Common myeloid progenitor, CD34-positive (primary cell): ENCODE measurements at regions not wholly inside any gene's neighbourhood (a gene's known extent, or its start where the extent isn't known, plus 50 kb on each side); places are given as distances from the start of the nearest gene placed in this dataset.
A peak's percentile ranks its signal among the peaks of the same experiment; 100 is the strongest.

Source experiments
- CTCF ChIA-PET: fragments of 350-600 bp; sonication (Branson Sonifier 250); formaldehyde crosslinking; loops from one replicate; lab custom pipeline; 2021; ENCODE audit warnings: antibody characterized with exemption; lab: Charles Lee
- POLR2A ChIA-PET: fragments of 350-600 bp; sonication (Branson Sonifier 250); formaldehyde crosslinking; loops from one replicate; lab custom pipeline; 2021; ENCODE audit warnings: antibody characterized with exemption; lab: Charles Lee
- DNase-seq, 3 donors: peaks; one replicate each; pipeline versions ENCODE4 v3.0.0 to v3.0.0-alpha.2; 2013
- H3K27ac ChIP-seq, 2 experiments: 1 replicate in 1 of 2; 2 replicates in 1 of 2; pipeline ENCODE4 v1.7.0; 2013; ENCODE audit warnings: inconsistent platforms in 2 of 2, low read length in 2 of 2, mild to moderate bottlenecking in 2 of 2, low read depth in 1 of 2, moderate library complexity in 1 of 2; ENCODE audit not compliant: severe bottlenecking in 2 of 2, insufficient read depth in 1 of 2, poor library complexity in 1 of 2
- H3K27me3 ChIP-seq, 5 experiments: replicated peaks in 2 of 5; 1 replicate in 3 of 5; 2 replicates in 2 of 5; pipeline versions ENCODE4 v1.6.1 to v1.7.0; 2013; ENCODE audit warnings: low read length in 4 of 5, mild to moderate bottlenecking in 2 of 5, moderate library complexity in 2 of 5, inconsistent platforms in 1 of 5; ENCODE audit not compliant: insufficient read depth in 5 of 5, control insufficient read depth in 4 of 5
- H3K36me3 ChIP-seq, 4 experiments: 1 replicate in 2 of 4; 2 replicates in 2 of 4; pipeline versions ENCODE4 v1.6.1 to v1.7.0; 2013; ENCODE audit warnings: low read length in 3 of 4, control low read depth in 1 of 4, mild to moderate bottlenecking in 1 of 4; ENCODE audit not compliant: control insufficient read depth in 4 of 4, insufficient read depth in 4 of 4
- H3K4me1 ChIP-seq, 4 experiments: 1 replicate in 3 of 4; 2 replicates in 1 of 4; pipeline versions ENCODE4 v1.6.1 to v1.7.1; 2013; ENCODE audit warnings: low read length in 3 of 4, mild to moderate bottlenecking in 3 of 4, control low read depth in 1 of 4, inconsistent platforms in 1 of 4, moderate library complexity in 1 of 4; ENCODE audit not compliant: control insufficient read depth in 4 of 4, insufficient read depth in 4 of 4; ENCODE audit errors: control extremely low read depth in 1 of 4
- H3K4me3 ChIP-seq, 7 experiments: 1 replicate in 4 of 7; 2 replicates in 3 of 7; pipeline versions ENCODE4 v1.5.1 to v1.7.0; 2013; ENCODE audit warnings: mild to moderate bottlenecking in 7 of 7, low read length in 6 of 7, moderate library complexity in 6 of 7, inconsistent platforms in 2 of 7, low read depth in 2 of 7, control low read depth in 1 of 7; ENCODE audit not compliant: insufficient read depth in 4 of 7, control insufficient read depth in 1 of 7; ENCODE audit errors: extremely low read depth in 1 of 7
- H3K9me3 ChIP-seq, 5 experiments: 1 replicate in 4 of 5; 2 replicates in 1 of 5; pipeline versions ENCODE4 v1.6.1 to v1.7.1; 2013; ENCODE audit warnings: low read length in 4 of 5, mild to moderate bottlenecking in 2 of 5, inconsistent platforms in 1 of 5, low read depth in 1 of 5, moderate library complexity in 1 of 5; ENCODE audit not compliant: control insufficient read depth in 4 of 5, insufficient read depth in 2 of 5; ENCODE audit errors: control extremely low read depth in 1 of 5
- WGBS: methylation state at CpG from one replicate; pipeline ENCODE4 v1.1.5; 2013; ENCODE audit not compliant: insufficient coverage; 5-methylcytosine and 5-hydroxymethylcytosine counted together

DNA sequence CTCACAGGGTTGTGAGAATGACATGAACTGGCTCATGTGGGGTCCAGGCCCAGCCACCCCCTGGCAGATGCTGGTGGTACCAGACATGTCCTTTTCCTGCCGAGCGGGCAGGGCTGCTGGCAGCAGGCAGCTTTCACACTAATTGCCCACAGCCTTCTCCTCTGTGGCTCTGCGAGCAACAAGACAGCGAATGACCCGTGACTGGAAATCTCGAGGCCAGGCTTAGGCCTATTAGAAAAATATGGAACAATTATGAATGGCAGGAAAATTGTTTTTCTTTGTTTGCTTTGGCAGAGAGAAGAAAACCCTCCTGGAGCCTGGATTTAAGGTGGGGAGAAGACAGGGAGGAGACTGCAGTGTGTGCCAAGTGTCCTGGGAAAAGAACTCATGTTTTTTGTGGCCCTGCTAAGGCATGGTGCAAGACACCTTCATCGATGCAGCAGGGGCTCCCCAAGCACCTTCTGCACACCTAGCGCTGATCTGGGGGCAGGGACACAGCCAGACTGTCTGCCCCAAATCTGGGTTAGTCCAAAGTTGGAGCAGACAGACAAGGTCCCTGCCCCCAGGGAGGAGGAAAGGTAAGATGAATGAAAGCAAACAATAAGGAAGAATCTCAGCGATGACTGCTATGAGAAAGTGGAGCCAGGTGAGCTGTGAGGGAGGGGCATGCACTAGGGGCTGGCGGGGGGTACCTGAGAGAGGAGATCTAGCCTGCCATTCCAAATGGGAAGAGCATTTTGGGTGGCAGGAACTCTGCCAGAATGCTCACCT, 193.8 kb upstream of the TLE3 start:
- no peak overlapping the region for H3K27ac ChIP-seq
- ChIA-PET POLR2A (no interaction called here), CTCF (no interaction called here)
- no peaks in the 10 kb centered on the region for H3K9me3 ChIP-seq
- WGBS, result 95% methylated on average over 6 of the region's 10 CpGs
- DNase-seq, result no peak
- no peaks in the 10 kb centered on the region for H3K36me3 ChIP-seq
- no peaks in the 10 kb centered on the region for H3K27me3 ChIP-seq
- H3K4me3 ChIP-seq, result no peak overlapping the region
- no peaks in the 10 kb centered on the region for H3K4me1 ChIP-seq

GRCh38 chr15:70290708-70291107, 193.0 kb upstream of the TLE3 start:
- POLR2A ChIA-PET, result no interaction called here
- no peak overlapping the region for H3K4me3 ChIP-seq
- no peaks in the 10 kb centered on the region for H3K27me3 ChIP-seq
- H3K36me3 ChIP-seq, result no peaks in the 10 kb centered on the region
- CTCF ChIA-PET, result no interaction called here
- no peak overlapping the region for H3K27ac ChIP-seq
- no peaks in the 10 kb centered on the region for H3K9me3 ChIP-seq
- WGBS, result 98% methylated on average over 6 of the region's 6 CpGs
- no peak for DNase-seq
- no peaks in the 10 kb centered on the region for H3K4me1 ChIP-seq

GRCh38 chr15:70289191-70289955, 191.7 kb upstream of the TLE3 start:
- no peaks in the 10 kb centered on the region for H3K9me3 ChIP-seq
- 70% methylated on average over 8 of the region's 8 CpGs for WGBS
- H3K36me3 ChIP-seq, result no peaks in the 10 kb centered on the region
- CTCF ChIA-PET, result no interaction called here
- H3K27me3 ChIP-seq, result no peaks in the 10 kb centered on the region
- no peak overlapping the region for H3K27ac ChIP-seq
- no peaks in the 10 kb centered on the region for H3K4me1 ChIP-seq
- H3K4me3 ChIP-seq, result no peak overlapping the region
- DNase-seq, result no peak
- POLR2A ChIA-PET, result no interaction called here

GRCh38 chr15:70286113-70286806, 188.5 kb upstream of the TLE3 start:
- Histone ChIP-seq H3K36me3 (no peaks in the 10 kb centered on the region), H3K27ac (no peak overlapping the region), H3K9me3 (no peaks in the 10 kb centered on the region), H3K4me1 (no peaks in the 10 kb centered on the region), H3K4me3 (no peak overlapping the region), H3K27me3 (no peaks in the 10 kb centered on the region)
- POLR2A ChIA-PET, result no interaction called here
- CTCF ChIA-PET, result interaction anchor here (0.9 to 1.5 kb wide), 2 partner anchors 12 to 228 kb away, joined by 3 to 4 read pairs; no protein-coding TSS in a partner anchor
- WGBS, result 100% methylated on average over 2 of the region's 5 CpGs
- no peak for DNase-seq

DNA sequence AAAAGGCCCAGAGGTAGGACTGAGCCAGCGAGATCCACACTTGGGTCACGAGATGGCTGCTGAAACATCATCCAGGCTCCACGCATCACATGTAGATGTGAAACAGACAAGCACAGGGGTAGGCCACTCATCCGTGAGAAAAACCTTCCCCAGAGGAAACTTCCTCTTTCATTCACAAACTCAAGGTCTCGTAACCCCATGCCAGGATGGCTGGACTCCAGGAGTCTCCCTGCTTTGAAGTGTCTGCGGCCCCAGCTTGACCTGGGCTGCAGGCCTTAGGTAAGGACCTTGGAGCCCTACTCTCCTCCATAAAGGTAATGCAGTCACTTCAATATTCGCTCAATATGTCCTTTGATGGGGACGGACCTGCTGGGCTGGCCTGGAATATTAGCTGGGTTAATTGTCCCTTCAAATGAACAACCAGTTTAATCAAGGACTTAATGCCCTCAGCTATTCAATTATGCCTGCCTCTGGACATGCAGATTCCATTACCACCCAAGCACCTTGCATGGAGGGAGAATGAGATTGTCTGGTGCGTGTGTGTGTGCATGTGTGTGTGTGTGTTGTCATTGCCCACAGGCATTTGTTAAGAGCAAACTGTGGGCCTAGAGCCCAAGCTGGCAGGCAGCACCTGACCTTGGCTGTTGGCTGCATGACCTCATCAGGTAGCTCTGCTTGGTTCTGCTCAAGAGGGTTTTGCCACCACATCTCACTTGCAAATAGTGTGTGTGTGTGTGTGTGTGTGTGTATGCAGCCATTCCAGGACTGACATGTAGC, 186.9 kb upstream of the TLE3 start:
- no peaks in the 10 kb centered on the region for H3K9me3 ChIP-seq

GRCh38 chr15:70283511-70283910, 185.8 kb upstream of the TLE3 start:
- WGBS, result 20% methylated on average over 1 of the region's 1 CpG
- no peaks in the 10 kb centered on the region for H3K36me3 ChIP-seq
- DNase-seq, result no peak
- CTCF ChIA-PET, result no interaction called here
- peaks cover 0 to 13% (median 0%) of the 10 kb centered on the region in 4 experiments for H3K4me1 ChIP-seq
- POLR2A ChIA-PET, result no interaction called here
- H3K9me3 ChIP-seq, result no peaks in the 10 kb centered on the region
- no peaks in the 10 kb centered on the region for H3K27me3 ChIP-seq
- no peak overlapping the region for H3K4me3 ChIP-seq
- no peak overlapping the region for H3K27ac ChIP-seq

More for the DNA sequence above, 186.9 kb upstream of the TLE3 start:
- H3K27me3 ChIP-seq, result no peaks in the 10 kb centered on the region
- no peak overlapping the region for H3K4me3 ChIP-seq
- peaks cover 0 to 11% (median 0%) of the 10 kb centered on the region in 4 experiments for H3K4me1 ChIP-seq
- no peaks in the 10 kb centered on the region for H3K36me3 ChIP-seq
- peak in 1 of 3 donors; percentile 41 for DNase-seq
- ChIA-PET CTCF (interaction anchor here (0.6 to 1.5 kb wide), 3 partner anchors 14 to 248 kb away, joined by 3 read pairs; no protein-coding TSS in a partner anchor), POLR2A (interaction anchor here (0.6 kb wide), 1 partner anchor 78 kb away, joined by 3 read pairs; no protein-coding TSS in a partner anchor)
- 81% methylated on average over 6 of the region's 9 CpGs for WGBS
- no peak overlapping the region for H3K27ac ChIP-seq
